ENCODE measurements at regions not wholly inside any gene's neighbourhood (a gene's known extent, or its start where the extent isn't known, plus 50 kb on each side); places are given as distances from the start of the nearest gene placed in this dataset.

GRCh38 chr10:125325326-125325725 is 165.0 kb upstream of the CTBP2 start:
- no peak for DNase-seq (ENCODE audit: low spot score)
- TF ChIP-seq CTCF (IDR thresholded peaks at IDR 0.05; ENCODE audit: extremely low read depth, missing control alignments): no peak

GRCh38 chr10:125316436-125316835 is 156.1 kb upstream of the CTBP2 start:
- TF ChIP-seq CTCF (IDR thresholded peaks at IDR 0.05; ENCODE audit: extremely low read depth, missing control alignments): no peak
- no peak for DNase-seq (ENCODE audit: low spot score)

GRCh38 chr10:125300937-125301336 is 140.6 kb upstream of the CTBP2 start:
- TF ChIP-seq CTCF (IDR thresholded peaks at IDR 0.05; ENCODE audit: extremely low read depth, missing control alignments): no peak
- DNase-seq (ENCODE audit: low spot score): no peak

DNA sequence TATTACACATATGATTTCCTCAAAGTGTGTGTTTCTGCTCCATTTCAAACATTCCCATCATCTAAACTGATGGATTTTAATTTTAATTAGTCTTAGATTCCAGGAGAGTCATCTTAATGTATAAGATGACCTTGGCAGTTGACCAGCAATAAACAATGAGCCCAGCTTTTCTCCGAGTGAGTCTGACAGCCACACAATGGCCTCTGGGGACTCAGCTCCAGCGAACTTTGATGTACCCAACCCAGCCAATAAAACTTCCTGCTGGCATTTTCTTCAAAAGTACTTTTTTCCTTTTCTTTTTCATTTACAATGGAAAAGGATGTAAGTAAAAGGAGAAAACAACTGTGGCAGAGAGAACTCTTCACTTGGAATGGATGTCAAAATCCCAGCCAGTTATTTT is 139.1 kb upstream of the CTBP2 start:
- no peak for TF ChIP-seq CTCF (IDR thresholded peaks at IDR 0.05; ENCODE audit: extremely low read depth, missing control alignments)
- DNase-seq (ENCODE audit: low spot score): no peak

- no peak for DNase-seq (ENCODE audit: low spot score)
- no peak for TF ChIP-seq CTCF (IDR thresholded peaks at IDR 0.05; ENCODE audit: extremely low read depth, missing control alignments)
Observed at GRCh38 chr10:125296598-125296997, 136.2 kb upstream of the CTBP2 start.

- DNase-seq (ENCODE audit: low spot score): no peak
- TF ChIP-seq CTCF (IDR thresholded peaks at IDR 0.05; ENCODE audit: extremely low read depth, missing control alignments): no peak
Observed at GRCh38 chr10:125294109-125294508, 133.7 kb upstream of the CTBP2 start.

GRCh38 chr10:125291836-125292235 is 131.5 kb upstream of the CTBP2 start:
- TF ChIP-seq CTCF (IDR thresholded peaks at IDR 0.05; ENCODE audit: extremely low read depth, missing control alignments): no peak
- DNase-seq (ENCODE audit: low spot score): no peak

All from GM20000 (cell line).